ENCODE measurements at regions not wholly inside any gene's neighbourhood (a gene's known extent, or its start where the extent isn't known, plus 50 kb on each side); places are given as distances from the start of the nearest gene placed in this dataset.

DNA sequence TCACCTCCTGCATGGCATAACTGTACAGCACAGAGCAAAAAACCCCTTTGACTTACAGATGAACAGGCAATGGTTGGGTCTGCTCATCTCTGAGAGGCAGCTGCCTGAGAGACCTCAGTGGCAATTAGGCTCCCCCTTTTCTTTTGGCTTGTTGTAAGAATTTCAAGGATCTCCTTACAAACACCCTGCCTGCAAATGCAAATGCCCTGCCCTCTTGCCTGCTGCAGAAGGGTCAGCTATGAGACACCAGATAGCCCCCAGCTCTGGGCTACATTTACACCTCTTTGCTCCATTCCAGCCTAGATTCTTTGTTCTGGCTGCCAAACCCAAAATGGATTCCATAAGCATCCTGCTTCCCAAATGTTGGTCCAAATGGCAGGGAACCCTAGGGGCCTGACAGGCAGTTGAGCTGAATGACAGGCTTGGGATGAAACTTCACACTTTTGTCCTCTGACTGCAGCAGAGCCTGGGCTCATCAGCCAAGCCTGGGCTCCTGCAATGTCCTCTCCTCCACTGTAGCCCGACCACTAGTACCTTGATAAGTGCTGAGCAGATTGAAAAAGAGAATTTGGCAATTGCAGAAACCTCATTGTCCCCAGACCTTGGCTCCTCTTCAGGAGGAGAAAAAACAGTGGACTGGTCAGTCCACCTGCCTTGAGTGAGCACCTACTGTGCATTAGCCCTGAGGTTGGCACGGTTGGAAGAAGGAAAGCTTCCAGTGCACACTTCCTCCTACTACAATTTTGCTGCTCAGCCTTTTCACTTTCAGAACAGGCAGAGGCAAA lies 678.3 kb downstream of the BCL11A start:
- TF ChIP-seq, protein P1, sequence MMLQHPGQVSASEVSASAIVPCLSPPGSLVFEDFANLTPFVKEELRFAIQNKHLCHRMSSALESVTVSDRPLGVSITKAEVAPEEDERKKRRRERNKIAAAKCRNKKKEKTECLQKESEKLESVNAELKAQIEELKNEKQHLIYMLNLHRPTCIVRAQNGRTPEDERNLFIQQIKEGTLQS (IDR thresholded peaks at IDR 0.05; ENCODE audit: insufficient read depth, low read depth, low read length) = no peak
- TF ChIP-seq, protein P2, sequence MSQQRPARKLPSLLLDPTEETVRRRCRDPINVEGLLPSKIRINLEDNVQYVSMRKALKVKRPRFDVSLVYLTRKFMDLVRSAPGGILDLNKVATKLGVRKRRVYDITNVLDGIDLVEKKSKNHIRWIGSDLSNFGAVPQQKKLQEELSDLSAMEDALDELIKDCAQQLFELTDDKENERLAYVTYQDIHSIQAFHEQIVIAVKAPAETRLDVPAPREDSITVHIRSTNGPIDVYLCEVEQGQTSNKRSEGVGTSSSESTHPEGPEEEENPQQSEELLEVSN (IDR thresholded peaks at IDR 0.05) = no peak
- TF ChIP-seq, protein P3, sequence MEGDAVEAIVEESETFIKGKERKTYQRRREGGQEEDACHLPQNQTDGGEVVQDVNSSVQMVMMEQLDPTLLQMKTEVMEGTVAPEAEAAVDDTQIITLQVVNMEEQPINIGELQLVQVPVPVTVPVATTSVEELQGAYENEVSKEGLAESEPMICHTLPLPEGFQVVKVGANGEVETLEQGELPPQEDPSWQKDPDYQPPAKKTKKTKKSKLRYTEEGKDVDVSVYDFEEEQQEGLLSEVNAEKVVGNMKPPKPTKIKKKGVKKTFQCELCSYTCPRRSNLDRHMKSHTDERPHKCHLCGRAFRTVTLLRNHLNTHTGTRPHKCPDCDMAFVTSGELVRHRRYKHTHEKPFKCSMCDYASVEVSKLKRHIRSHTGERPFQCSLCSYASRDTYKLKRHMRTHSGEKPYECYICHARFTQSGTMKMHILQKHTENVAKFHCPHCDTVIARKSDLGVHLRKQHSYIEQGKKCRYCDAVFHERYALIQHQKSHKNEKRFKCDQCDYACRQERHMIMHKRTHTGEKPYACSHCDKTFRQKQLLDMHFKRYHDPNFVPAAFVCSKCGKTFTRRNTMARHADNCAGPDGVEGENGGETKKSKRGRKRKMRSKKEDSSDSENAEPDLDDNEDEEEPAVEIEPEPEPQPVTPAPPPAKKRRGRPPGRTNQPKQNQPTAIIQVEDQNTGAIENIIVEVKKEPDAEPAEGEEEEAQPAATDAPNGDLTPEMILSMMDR (IDR thresholded peaks at IDR 0.05; ENCODE audit: control extremely low read depth in 1 of 3, insufficient read depth in 1 of 3, low read depth in 1 of 3, low read length in 3 of 3) = no peak
- TF ChIP-seq GTF2F1 (IDR thresholded peaks at IDR 0.05; ENCODE audit: borderline replicate concordance, low read depth, low read length) = no peak
- TF ChIP-seq EP300 (IDR thresholded peaks at IDR 0.05; ENCODE audit: borderline replicate concordance in 1 of 2, low read depth in 2 of 2, low read length in 2 of 2) = no peak
- no peak for TF ChIP-seq CEBPB (IDR thresholded peaks at IDR 0.05; ENCODE audit: low read depth, low read length)
- no peak for TF ChIP-seq JUN (IDR thresholded peaks at IDR 0.05; ENCODE audit: low read depth, low read length)
